RPMI8226 (cell line): ENCODE measurements at regions not wholly inside any gene's neighbourhood (a gene's known extent, or its start where the extent isn't known, plus 50 kb on each side); places are given as distances from the start of the nearest gene placed in this dataset.

Experiments
- DNase-seq: peaks from one replicate; pipeline ENCODE4 v3.0.0-alpha.2; 2015

- DNase-seq, result no peak
Observed at GRCh38 chr3:22496641-22497040, 706.5 kb upstream of the UBE2E2 start.

- no peak for DNase-seq
Observed at GRCh38 chr3:22506871-22507270, 696.3 kb upstream of the UBE2E2 start.

- no peak for DNase-seq
Observed at GRCh38 chr3:22507709-22508108, 695.4 kb upstream of the UBE2E2 start.

DNA sequence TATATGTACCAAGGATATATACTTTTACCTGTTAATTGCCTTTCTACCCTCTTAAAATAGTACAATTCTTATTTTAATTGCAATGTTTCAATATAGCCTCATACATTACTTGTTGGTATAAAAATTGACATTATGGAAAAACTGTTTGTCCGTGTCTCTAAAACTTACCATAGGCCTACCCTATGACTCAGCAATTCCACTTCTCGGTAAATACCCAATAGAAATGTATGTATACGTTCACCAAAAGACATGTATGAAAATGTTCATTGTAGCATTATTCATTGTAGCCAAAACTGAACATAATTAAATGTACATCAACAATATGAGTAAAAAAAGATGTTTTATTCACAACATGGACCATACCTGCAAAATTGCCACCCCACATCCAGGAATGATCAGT, 679.2 kb upstream of the UBE2E2 start:
- no peak for DNase-seq

DNA sequence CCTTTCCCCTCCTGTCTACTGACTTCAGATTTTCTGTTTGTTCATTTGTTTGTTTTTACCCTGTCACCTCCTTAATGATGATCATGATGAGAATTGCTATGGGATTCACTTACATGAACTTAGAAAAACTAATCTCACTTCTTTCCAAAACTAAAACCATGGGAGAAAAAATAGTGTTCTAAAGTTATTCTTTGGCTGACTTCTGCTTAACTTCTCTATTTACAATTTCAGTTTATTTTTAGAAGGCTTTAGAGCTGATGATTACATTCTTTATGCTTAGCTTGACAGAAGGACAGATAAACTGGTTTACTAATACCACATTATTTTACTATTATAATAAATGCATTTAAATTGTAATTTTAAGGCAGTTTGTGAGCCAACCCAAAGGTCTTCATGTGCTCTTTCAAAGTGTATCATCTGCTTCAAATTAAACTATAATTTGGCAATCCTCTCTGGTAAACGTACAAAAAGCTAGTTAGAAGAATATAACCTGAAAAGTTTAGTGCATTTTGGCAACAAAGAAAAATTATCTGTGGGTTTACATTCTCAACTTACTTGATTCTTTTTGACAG, 676.8 kb upstream of the UBE2E2 start:
- DNase-seq, result no peak

DNA sequence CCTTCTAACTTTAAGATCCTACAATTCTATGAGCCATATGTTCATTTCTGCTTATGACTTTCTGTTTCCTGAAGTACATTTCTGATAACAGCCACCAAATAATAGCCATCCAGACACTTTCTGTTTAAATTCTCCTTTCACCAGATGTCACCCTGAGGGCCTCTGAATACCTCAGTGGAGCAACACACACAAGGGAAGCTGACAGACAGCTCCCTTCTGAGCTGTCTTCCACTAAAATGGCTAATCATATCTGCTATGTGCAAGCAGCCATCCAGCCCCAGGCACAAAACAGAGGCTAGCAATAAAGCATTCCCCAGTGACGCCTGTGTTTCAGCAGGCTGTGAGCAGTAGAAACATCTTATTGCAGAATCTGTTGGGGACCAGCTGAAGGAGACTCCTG, 666.6 kb upstream of the UBE2E2 start:
- no peak for DNase-seq

GRCh38 chr3:22537560-22537959, 665.6 kb upstream of the UBE2E2 start:
- no peak for DNase-seq

DNA sequence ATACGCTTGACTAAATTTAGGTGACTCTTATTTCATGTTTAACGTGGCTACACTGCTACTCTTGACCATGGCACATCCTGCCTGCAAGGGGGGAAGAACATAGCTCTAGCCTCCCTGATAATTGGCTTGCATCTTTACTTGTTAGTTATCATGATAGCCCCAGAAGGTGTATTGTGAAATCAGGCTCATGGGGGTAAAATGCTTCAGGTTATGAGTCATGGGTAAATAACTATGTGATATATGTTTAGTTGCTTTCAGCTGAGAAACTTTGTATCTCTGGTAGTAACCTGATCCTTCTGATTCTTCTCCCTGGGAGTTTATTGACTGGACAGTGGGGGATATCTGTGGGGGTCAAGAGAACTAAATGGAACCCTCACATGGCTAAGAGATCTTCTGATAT, 660.8 kb upstream of the UBE2E2 start:
- DNase-seq, result no peak

GRCh38 chr3:22555753-22556435, 647.2 kb upstream of the UBE2E2 start:
- no peak for DNase-seq

DNA sequence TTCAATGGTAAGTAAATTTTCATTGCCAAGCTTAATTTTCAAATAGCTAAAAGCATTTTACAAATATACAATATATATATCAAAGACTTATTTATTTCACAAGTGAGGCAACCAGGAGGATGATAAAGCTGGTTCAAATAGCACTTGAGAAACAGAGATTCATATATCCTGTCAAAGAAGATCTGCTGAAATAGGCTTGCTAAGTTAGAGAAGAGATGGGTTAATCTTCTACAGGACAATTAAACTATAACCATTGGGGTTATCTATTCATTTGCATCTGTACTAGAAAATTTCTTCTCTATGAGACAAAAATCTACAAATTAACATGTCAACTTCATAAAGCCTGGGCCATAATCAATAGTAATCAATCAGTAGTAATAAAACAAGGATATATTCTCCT, 637.7 kb upstream of the UBE2E2 start:
- no peak for DNase-seq

DNA sequence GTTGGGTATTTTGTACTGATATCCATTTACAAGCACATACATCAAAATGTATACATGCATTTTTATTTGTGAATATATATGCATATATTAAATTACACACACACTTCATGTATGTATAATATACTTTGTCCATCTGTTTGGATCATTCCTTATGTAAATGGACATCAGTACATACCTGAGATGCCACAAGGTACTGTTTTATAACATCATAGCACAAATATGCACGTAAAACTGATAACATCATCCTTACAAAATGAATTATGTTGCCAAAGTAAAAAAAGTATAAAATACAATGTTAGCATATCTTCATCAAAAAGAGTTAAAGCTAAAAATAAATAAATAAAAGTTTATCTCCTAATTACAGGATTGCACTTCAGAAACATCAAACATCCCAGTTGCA, 634.8 kb upstream of the UBE2E2 start:
- no peak for DNase-seq

- no peak for DNase-seq
Observed at GRCh38 chr3:22569570-22569969, 633.6 kb upstream of the UBE2E2 start.

GRCh38 chr3:22581007-22581406, 622.1 kb upstream of the UBE2E2 start:
- DNase-seq, result no peak

GRCh38 chr3:22582266-22582665, 620.9 kb upstream of the UBE2E2 start:
- DNase-seq, result no peak

- DNase-seq, result no peak
Observed at GRCh38 chr3:22585504-22585903, 617.6 kb upstream of the UBE2E2 start.

- DNase-seq, result no peak
Observed at GRCh38 chr3:22585911-22586310, 617.2 kb upstream of the UBE2E2 start.

- DNase-seq, result no peak
Observed at GRCh38 chr3:22587446-22587845, 615.7 kb upstream of the UBE2E2 start.

GRCh38 chr3:22593638-22594037, 609.5 kb upstream of the UBE2E2 start:
- DNase-seq, result no peak

DNA sequence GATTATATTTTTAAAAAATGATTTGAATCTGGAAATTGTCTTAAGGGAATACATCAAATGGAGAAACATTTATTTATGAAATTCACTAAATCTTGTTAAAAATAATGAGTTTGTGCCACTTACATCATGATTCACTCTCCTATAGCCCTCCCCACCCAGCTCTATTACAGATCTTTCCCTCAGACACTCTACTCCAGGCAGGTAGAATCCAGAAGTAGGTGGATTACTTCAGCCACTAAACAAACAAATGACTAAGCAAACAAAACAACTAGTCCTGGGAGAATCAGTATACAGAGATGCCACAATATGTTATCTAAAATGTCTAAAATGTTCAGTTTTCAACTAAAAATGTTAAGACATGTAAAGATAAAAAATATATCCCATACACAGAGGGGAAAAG, 608.1 kb upstream of the UBE2E2 start:
- no peak for DNase-seq

- DNase-seq, result no peak
Observed at GRCh38 chr3:22606461-22606860, 596.7 kb upstream of the UBE2E2 start.

DNA sequence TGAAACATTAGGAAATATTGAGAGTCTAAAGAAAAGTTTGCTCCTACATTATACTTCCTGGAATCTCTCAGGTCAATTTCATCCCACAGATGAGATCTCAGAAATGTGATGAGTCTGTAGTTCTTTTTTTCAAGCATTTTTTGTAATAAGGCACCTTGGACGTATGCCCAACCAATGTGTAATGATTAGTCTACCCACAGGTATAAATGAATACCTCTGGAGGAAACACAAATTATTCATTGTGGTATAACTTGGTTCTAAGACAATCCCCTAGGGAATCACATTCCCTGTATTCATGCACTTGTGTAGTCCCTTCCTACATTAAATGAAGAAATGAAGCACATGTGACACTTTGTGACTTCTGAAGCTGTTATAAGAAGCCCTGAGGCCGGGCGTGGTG, 596.2 kb upstream of the UBE2E2 start:
- no peak for DNase-seq

DNA sequence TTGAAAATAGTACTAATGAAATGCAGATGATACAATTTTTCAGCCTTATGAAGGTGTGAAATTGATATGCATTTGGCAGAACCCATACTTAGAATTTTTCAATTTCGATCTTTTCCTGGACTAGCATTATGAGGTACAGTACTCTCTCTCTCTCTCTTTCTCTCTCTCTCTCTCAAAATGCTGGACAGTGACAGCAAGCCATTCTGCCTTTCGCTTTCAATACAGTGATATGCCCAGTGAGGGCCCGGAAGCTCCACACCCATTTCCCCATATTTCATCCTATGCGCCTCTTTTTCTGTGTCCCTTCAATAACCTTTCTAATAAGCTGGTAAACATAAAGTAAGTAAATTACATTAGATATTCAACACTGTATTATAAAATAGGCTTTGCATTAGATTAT, 595.0 kb upstream of the UBE2E2 start:
- no peak for DNase-seq

DNA sequence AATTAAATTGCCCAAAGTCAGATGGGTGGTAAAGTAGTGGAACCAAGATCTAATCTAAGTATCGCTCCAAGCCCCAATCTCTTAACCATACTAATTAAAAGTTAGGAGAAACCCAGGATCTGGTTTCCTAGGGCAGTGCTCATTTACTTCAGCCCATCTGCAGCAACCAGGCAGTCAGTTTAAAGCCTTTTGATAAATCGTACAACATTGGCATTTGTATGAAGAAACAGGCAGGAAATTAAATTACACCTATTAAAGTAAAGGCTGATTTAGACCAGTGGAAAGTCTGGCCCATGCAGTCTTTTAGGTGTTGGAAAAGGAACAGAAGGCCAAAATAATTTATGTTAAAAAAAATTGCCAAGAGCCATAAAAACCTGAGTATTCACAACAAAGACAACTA, 594.4 kb upstream of the UBE2E2 start:
- no peak for DNase-seq

GRCh38 chr3:22609139-22609538, 594.0 kb upstream of the UBE2E2 start:
- DNase-seq, result no peak

DNA sequence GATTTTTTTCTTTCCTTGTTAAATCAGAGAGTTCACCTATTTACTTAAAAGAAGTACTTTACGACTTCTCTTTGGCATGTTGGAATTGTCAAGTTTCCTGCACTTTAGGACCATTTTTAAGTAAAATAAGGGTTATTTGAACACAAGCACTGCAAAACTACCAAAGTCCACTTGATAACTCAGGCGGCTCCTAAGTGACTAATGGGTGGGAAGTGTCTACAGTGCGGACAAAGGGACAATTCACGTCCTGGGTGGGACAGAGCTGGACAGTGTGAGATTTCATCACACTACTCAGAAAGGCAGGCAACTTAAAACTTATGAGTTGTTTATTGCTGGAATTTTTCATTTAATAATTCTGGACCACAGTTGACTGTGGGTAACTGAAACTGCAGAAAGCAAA, 590.2 kb upstream of the UBE2E2 start:
- DNase-seq, result no peak
